Peyer's patch (tissue), 4 donors: ENCODE measurements at regions not wholly inside any gene's neighbourhood (a gene's known extent, or its start where the extent isn't known, plus 50 kb on each side); places are given as distances from the start of the nearest gene placed in this dataset.

ENCODE experiments used
- POLR2A ChIP-seq, 2 donors: fragments of 450-650 bp; IDR thresholded peaks; one replicate each; pipeline ENCODE4 v1.5.1; 2017; ENCODE audit warnings: antibody characterized with exemption in 2 of 2, mild to moderate bottlenecking in 2 of 2, moderate library complexity in 2 of 2
- TF ChIP-seq, protein P1 (sequence below), 6 experiments: fragments of 450-650 bp in 4 of 6; fragments of 200-600 bp in 2 of 6; sonication (generic) in 1 of 6; IDR thresholded peaks; one replicate each; pipeline ENCODE4 v1.5.1; 2017 to 2019; ENCODE audit warnings: antibody characterized with exemption in 6 of 6, mild to moderate bottlenecking in 3 of 6, moderate library complexity in 1 of 6

- TF ChIP-seq POLR2A (IDR thresholded peaks at IDR 0.05): no peak
- TF ChIP-seq, protein P1, sequence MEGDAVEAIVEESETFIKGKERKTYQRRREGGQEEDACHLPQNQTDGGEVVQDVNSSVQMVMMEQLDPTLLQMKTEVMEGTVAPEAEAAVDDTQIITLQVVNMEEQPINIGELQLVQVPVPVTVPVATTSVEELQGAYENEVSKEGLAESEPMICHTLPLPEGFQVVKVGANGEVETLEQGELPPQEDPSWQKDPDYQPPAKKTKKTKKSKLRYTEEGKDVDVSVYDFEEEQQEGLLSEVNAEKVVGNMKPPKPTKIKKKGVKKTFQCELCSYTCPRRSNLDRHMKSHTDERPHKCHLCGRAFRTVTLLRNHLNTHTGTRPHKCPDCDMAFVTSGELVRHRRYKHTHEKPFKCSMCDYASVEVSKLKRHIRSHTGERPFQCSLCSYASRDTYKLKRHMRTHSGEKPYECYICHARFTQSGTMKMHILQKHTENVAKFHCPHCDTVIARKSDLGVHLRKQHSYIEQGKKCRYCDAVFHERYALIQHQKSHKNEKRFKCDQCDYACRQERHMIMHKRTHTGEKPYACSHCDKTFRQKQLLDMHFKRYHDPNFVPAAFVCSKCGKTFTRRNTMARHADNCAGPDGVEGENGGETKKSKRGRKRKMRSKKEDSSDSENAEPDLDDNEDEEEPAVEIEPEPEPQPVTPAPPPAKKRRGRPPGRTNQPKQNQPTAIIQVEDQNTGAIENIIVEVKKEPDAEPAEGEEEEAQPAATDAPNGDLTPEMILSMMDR (IDR thresholded peaks at IDR 0.05): no peak
These were observed 60.1 kb upstream of the MYCBP2 start for GRCh38 chr13:77386880-77387606.
